ENCODE measurements at regions not wholly inside any gene's neighbourhood (a gene's known extent, or its start where the extent isn't known, plus 50 kb on each side); places are given as distances from the start of the nearest gene placed in this dataset.
"Not testable (repeated sequence)": the region's sequence is repeated elsewhere in the genome, so short reads cannot be mapped to it uniquely, and the experiment has no call there.

- no peak overlapping the region for H3K27ac ChIP-seq (replicated peaks)
- no peaks in the 10 kb centered on the region for H3K36me3 ChIP-seq
- H3K27me3 ChIP-seq (ENCODE audit: low read depth) = no peaks in the 10 kb centered on the region
- H3K4me1 ChIP-seq = no peaks in the 10 kb centered on the region
- TF ChIP-seq CTCF (IDR thresholded peaks at IDR 0.05; ENCODE audit: borderline replicate concordance) = no peak
- no peak for DNase-seq
- H3K4me3 ChIP-seq = no peak overlapping the region
- H3K9me3 ChIP-seq (replicated peaks) = no peaks in the 10 kb centered on the region
- intact Hi-C loops (cut with micrococcal nuclease) = no loop called here
Measured at GRCh38 chr5:104325356-104325755, 762.8 kb upstream of the NUDT12 start.

DNA sequence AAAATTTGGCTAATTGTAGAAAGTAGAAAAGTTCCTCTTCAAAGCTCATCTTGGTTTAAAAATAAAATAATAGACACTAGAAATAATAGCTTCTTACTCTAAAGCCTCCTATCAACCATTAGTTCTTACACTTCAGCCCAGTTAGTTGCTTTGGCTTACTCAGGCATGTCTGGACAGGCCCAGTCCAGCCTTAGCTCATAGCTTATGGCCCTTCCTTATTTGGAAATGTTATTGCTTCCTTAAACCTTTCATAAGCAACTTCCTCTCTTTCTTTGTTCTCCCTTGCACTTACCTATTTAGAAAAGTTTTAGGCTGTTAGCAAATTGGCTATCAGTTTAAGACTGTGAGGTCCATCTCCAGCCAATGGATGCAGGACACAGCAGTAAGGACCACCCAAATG is 754.1 kb upstream of the NUDT12 start:
- H3K27ac ChIP-seq (replicated peaks); H3K4me1 ChIP-seq; H3K36me3 ChIP-seq; H3K27me3 ChIP-seq (ENCODE audit: low read depth); DNase-seq; H3K4me3 ChIP-seq; intact Hi-C loops (cut with micrococcal nuclease): not testable (repeated sequence)
- peaks cover 19% of the 10 kb centered on the region for H3K9me3 ChIP-seq (replicated peaks)

DNA sequence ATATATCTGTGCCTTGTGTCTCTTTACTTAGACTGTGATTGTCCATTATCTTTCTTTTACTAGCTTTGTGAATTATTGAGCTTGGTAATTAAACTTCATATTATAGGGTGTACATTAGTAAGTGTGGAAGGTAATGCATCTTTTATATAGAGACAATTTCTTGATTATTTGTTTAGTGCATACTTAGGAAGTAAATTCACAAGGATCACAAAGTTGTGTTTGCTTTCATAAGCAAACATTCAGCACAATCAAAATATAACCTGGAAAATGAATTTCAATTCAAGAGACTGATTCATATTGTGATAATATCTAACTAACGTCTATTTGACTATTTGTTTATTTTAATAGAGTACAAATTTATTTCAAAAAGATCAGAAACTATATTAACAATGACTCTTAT is 749.9 kb upstream of the NUDT12 start:
- TF ChIP-seq CTCF (IDR thresholded peaks at IDR 0.05; ENCODE audit: borderline replicate concordance) = no peak
- no peaks in the 10 kb centered on the region for H3K27me3 ChIP-seq (ENCODE audit: low read depth)
- peaks cover 11% of the 10 kb centered on the region for H3K9me3 ChIP-seq (replicated peaks)
- H3K4me1 ChIP-seq = no peaks in the 10 kb centered on the region
- no peak overlapping the region for H3K27ac ChIP-seq (replicated peaks)
- intact Hi-C loops (cut with micrococcal nuclease) = no loop called here
- no peak for DNase-seq
- H3K36me3 ChIP-seq = no peaks in the 10 kb centered on the region
- no peak overlapping the region for H3K4me3 ChIP-seq

GRCh38 chr5:104305602-104306001 is 743.0 kb upstream of the NUDT12 start:
- Histone ChIP-seq H3K27ac (replicated peaks) (no peak overlapping the region), H3K36me3 (no peaks in the 10 kb centered on the region), H3K9me3 (replicated peaks) (no peaks in the 10 kb centered on the region), H3K4me1 (no peaks in the 10 kb centered on the region), H3K27me3 (ENCODE audit: low read depth) (no peaks in the 10 kb centered on the region), H3K4me3 (no peak overlapping the region)
- no peak for TF ChIP-seq CTCF (IDR thresholded peaks at IDR 0.05; ENCODE audit: borderline replicate concordance)
- no peak for DNase-seq
- intact Hi-C loops (cut with micrococcal nuclease) = no loop called here

GRCh38 chr5:104299998-104300706 is 737.6 kb upstream of the NUDT12 start:
- Histone ChIP-seq H3K4me1 (no peaks in the 10 kb centered on the region), H3K27me3 (ENCODE audit: low read depth) (no peaks in the 10 kb centered on the region), H3K27ac (replicated peaks) (no peak overlapping the region), H3K9me3 (replicated peaks) (no peaks in the 10 kb centered on the region), H3K4me3 (no peak overlapping the region), H3K36me3 (no peaks in the 10 kb centered on the region)
- no peak for TF ChIP-seq CTCF (IDR thresholded peaks at IDR 0.05; ENCODE audit: borderline replicate concordance)
- DNase-seq = no peak
- intact Hi-C loops (cut with micrococcal nuclease) = no loop called here

GRCh38 chr5:104298518-104298917 is 735.9 kb upstream of the NUDT12 start:
- DNase-seq = no peak
- no peaks in the 10 kb centered on the region for H3K4me1 ChIP-seq

More at GRCh38 chr5:104298518-104298917, 735.9 kb upstream of the NUDT12 start:
- Histone ChIP-seq H3K36me3 (no peaks in the 10 kb centered on the region), H3K4me3 (no peak overlapping the region), H3K27ac (replicated peaks) (no peak overlapping the region), H3K9me3 (replicated peaks) (no peaks in the 10 kb centered on the region), H3K27me3 (ENCODE audit: low read depth) (no peaks in the 10 kb centered on the region)
- intact Hi-C loops (cut with micrococcal nuclease) = no loop called here
- no peak for TF ChIP-seq CTCF (IDR thresholded peaks at IDR 0.05; ENCODE audit: borderline replicate concordance)

All from left ventricle myocardium inferior (tissue), 1 donor.